ENCODE measurements at regions not wholly inside any gene's neighbourhood (a gene's known extent, or its start where the extent isn't known, plus 50 kb on each side); places are given as distances from the start of the nearest gene placed in this dataset.
"Not testable (repeated sequence)": the region's sequence is repeated elsewhere in the genome, so short reads cannot be mapped to it uniquely, and the experiment has no call there.

- DNase-seq (ENCODE audit: extremely low read depth in 1 of 2, low read depth in 1 of 2) = no peak
These were observed 101.6 kb upstream of the TARDBP start for GRCh38 chr1:10910681-10911489.

GRCh38 chr1:10911490-10912166, 100.8 kb upstream of the TARDBP start:
- DNase-seq (ENCODE audit: extremely low read depth in 1 of 2, low read depth in 1 of 2) = no peak

- no peak for DNase-seq (ENCODE audit: extremely low read depth in 1 of 2, low read depth in 1 of 2)
These were observed 100.0 kb upstream of the TARDBP start for GRCh38 chr1:10912441-10912840.

GRCh38 chr1:10914056-10914455, 98.4 kb upstream of the TARDBP start:
- DNase-seq (ENCODE audit: extremely low read depth in 1 of 2, low read depth in 1 of 2) = no peak

GRCh38 chr1:10915594-10915993, 96.9 kb upstream of the TARDBP start:
- DNase-seq (ENCODE audit: extremely low read depth in 1 of 2, low read depth in 1 of 2) = no peak

GRCh38 chr1:10916311-10916710, 96.1 kb upstream of the TARDBP start:
- no peak for DNase-seq (ENCODE audit: extremely low read depth in 1 of 2, low read depth in 1 of 2)

- DNase-seq (ENCODE audit: extremely low read depth in 1 of 2, low read depth in 1 of 2) = no peak
These were observed 95.5 kb upstream of the TARDBP start for GRCh38 chr1:10916991-10917390.

- no peak for DNase-seq (ENCODE audit: extremely low read depth in 1 of 2, low read depth in 1 of 2)
These were observed 94.7 kb upstream of the TARDBP start for GRCh38 chr1:10917513-10918454.

GRCh38 chr1:10918531-10918930, 93.9 kb upstream of the TARDBP start:
- DNase-seq (ENCODE audit: extremely low read depth in 1 of 2, low read depth in 1 of 2) = no peak

GRCh38 chr1:10920063-10920626, 92.3 kb upstream of the TARDBP start:
- no peak for DNase-seq (ENCODE audit: extremely low read depth in 1 of 2, low read depth in 1 of 2)

GRCh38 chr1:10922315-10923060, 90.0 kb upstream of the TARDBP start:
- DNase-seq (ENCODE audit: extremely low read depth in 1 of 2, low read depth in 1 of 2) = not testable (repeated sequence)

GRCh38 chr1:10924030-10924429, 88.4 kb upstream of the TARDBP start:
- DNase-seq (ENCODE audit: extremely low read depth in 1 of 2, low read depth in 1 of 2) = no peak

GRCh38 chr1:10928654-10929053, 83.8 kb upstream of the TARDBP start:
- no peak for DNase-seq (ENCODE audit: extremely low read depth in 1 of 2, low read depth in 1 of 2)

GRCh38 chr1:10932088-10932487, 80.4 kb upstream of the TARDBP start:
- no peak for DNase-seq (ENCODE audit: extremely low read depth in 1 of 2, low read depth in 1 of 2)

GRCh38 chr1:10934150-10934818, 78.2 kb upstream of the TARDBP start:
- DNase-seq (ENCODE audit: extremely low read depth in 1 of 2, low read depth in 1 of 2) = no peak

GRCh38 chr1:10935246-10935645, 77.2 kb upstream of the TARDBP start:
- no peak for DNase-seq (ENCODE audit: extremely low read depth in 1 of 2, low read depth in 1 of 2)

- DNase-seq (ENCODE audit: extremely low read depth in 1 of 2, low read depth in 1 of 2) = no peak
These were observed 76.7 kb upstream of the TARDBP start for GRCh38 chr1:10935724-10936123.

- DNase-seq (ENCODE audit: extremely low read depth in 1 of 2, low read depth in 1 of 2) = no peak
These were observed 75.2 kb upstream of the TARDBP start for GRCh38 chr1:10936998-10937901.

Measured in activated CD8-positive, alpha-beta memory T cell treated with anti-CD3 and anti-CD28 coated beads for 1 hour (primary cell).